ENCODE measurements at regions not wholly inside any gene's neighbourhood (a gene's known extent, or its start where the extent isn't known, plus 50 kb on each side); places are given as distances from the start of the nearest gene placed in this dataset.

- TF ChIP-seq WRNIP1 (IDR thresholded peaks at IDR 0.05; ENCODE audit: borderline replicate concordance, low read depth, low read length) (no peak), ATF2 (IDR thresholded peaks at IDR 0.05; ENCODE audit: low read length) (no peak)
Measured at GRCh38 chr10:131844529-131845084, 56.2 kb upstream of the PPP2R2D start (continued).

- Histone ChIP-seq H3K4me1 (ENCODE audit: control insufficient read depth, insufficient read depth, low read length) (no peaks in the 10 kb centered on the region), H3K36me3 (ENCODE audit: control insufficient read depth in 2 of 2, insufficient read depth in 2 of 2, low read length in 1 of 2) (no peaks in the 10 kb centered on the region), H3K9me3 (replicated peaks; ENCODE audit: control insufficient read depth, insufficient read depth, low read length) (no peaks in the 10 kb centered on the region), H3K4me3 (no peak overlapping the region), H4K20me1 (ENCODE audit: control insufficient read depth, insufficient read depth) (no peaks in the 10 kb centered on the region), H2AFZ (ENCODE audit: control insufficient read depth, low read depth, low read length) (no peak overlapping the region), H3K79me2 (ENCODE audit: control insufficient read depth, insufficient read depth, low read length) (no peaks in the 10 kb centered on the region), H3K9ac (ENCODE audit: control insufficient read depth, insufficient read depth, low read length) (no peak overlapping the region), H3K27ac (ENCODE audit: control insufficient read depth, insufficient read depth) (no peak overlapping the region), H3K27me3 (replicated peaks in 1 of 2; ENCODE audit: control insufficient read depth in 2 of 2, insufficient read depth in 2 of 2, low read length in 1 of 2) (no peaks in the 10 kb centered on the region), H3K4me2 (ENCODE audit: control insufficient read depth, insufficient read depth) (no peak overlapping the region)
- FAIRE-seq (no peak), DNase-seq (ENCODE audit: low read depth, low spot score) (no peak), ATAC-seq (no peak)
- ChIA-PET SMC1A (ENCODE audit: uncharacterized antibody, unreplicated experiment) (interaction anchor here (0.6 kb wide), 1 partner anchor 430 kb away, joined by 3 read pairs; no protein-coding TSS in a partner anchor), CTCF (no interaction called here), POLR2A (no interaction called here), RAD21 (ENCODE audit: unreplicated experiment) (no interaction called here)
- WGBS (ENCODE audit: insufficient coverage, insufficient replicate concordance, low lambda C conversion rate, missing lambda C conversion rate) = 50% methylated on average over 22 of the region's 26 CpGs
- TF ChIP-seq IRF5 (IDR thresholded peaks at IDR 0.05; ENCODE audit: borderline replicate concordance) = no peak
- no peak for TF ChIP-seq ZBTB33 (IDR thresholded peaks at IDR 0.05)
- no peak for TF ChIP-seq PBX3 (IDR thresholded peaks at IDR 0.05; ENCODE audit: insufficient replicate concordance, low read depth, low read length)
- TF ChIP-seq TARDBP (IDR thresholded peaks at IDR 0.05; ENCODE audit: borderline replicate concordance) = no peak
- TF ChIP-seq SP1 (IDR thresholded peaks at IDR 0.05; ENCODE audit: low read depth, low read length) = no peak
- in situ Hi-C loops (cut with MboI) (no loop called here), intact Hi-C loops (cut with micrococcal nuclease; ENCODE audit: unreplicated experiment) (no loop called here)
- BruUV-seq (replicated peaks) = no TSS peak
Measured at GRCh38 chr10:131845505-131846239, 55.1 kb upstream of the PPP2R2D start.
